ENCODE measurements at regions not wholly inside any gene's neighbourhood (a gene's known extent, or its start where the extent isn't known, plus 50 kb on each side); places are given as distances from the start of the nearest gene placed in this dataset.
A peak's percentile ranks its signal among the peaks of the same experiment; 100 is the strongest.
"Not testable (repeated sequence)": the region's sequence is repeated elsewhere in the genome, so short reads cannot be mapped to it uniquely, and the experiment has no call there.

- TF ChIP-seq CTCF (conservative IDR thresholded peaks at IDR 0.05): no peak
- no peak overlapping the region for H3K27ac Mint-ChIP-seq
- H3K4me3 Mint-ChIP-seq: no peak overlapping the region
- H3K4me1 Mint-ChIP-seq: no peaks in the 10 kb centered on the region
- WGBS, 2 experiments (ENCODE audit: insufficient coverage in 1 of 2, insufficient read length in 1 of 2): 75 to 92% methylated on average over 6 of the region's 6 CpGs
- no peak overlapping the region for H3K27ac ChIP-seq (ENCODE audit: low read depth, low read length)
- no peaks in the 10 kb centered on the region for H3K9me3 ChIP-seq (ENCODE audit: control insufficient read depth, low read length)
- no peaks in the 10 kb centered on the region for H3K36me3 ChIP-seq (ENCODE audit: control insufficient read depth, insufficient read depth, low read length)
- H3K9me3 Mint-ChIP-seq: peaks cover 13% of the 10 kb centered on the region
- H3K4me1 ChIP-seq (ENCODE audit: control insufficient read depth, insufficient read depth, low read length): no peaks in the 10 kb centered on the region
- H3K27me3 Mint-ChIP-seq (ENCODE audit: insufficient read depth): no peaks in the 10 kb centered on the region
- no peaks in the 10 kb centered on the region for H3K27me3 ChIP-seq (ENCODE audit: control insufficient read depth, insufficient read depth, low read length, poor library complexity, severe bottlenecking)
- no peak for DNase-seq
- H3K36me3 Mint-ChIP-seq (ENCODE audit: low read depth): no peaks in the 10 kb centered on the region
- no peak overlapping the region for H3K9ac ChIP-seq (ENCODE audit: extremely low read depth, low read length, poor library complexity, severe bottlenecking)
- no peak overlapping the region for H3K4me3 ChIP-seq (ENCODE audit: low read length)
Measured at GRCh38 chr10:23918090-23918723, 290.7 kb upstream of the KIAA1217 start.

GRCh38 chr10:23918839-23919238 lies 290.1 kb upstream of the KIAA1217 start:
- no peak overlapping the region for H3K9ac ChIP-seq (ENCODE audit: extremely low read depth, low read length, poor library complexity, severe bottlenecking)
- H3K9me3 ChIP-seq (ENCODE audit: control insufficient read depth, low read length): no peaks in the 10 kb centered on the region
- no peak for TF ChIP-seq CTCF (conservative IDR thresholded peaks at IDR 0.05)
- Mint-ChIP-seq H3K27me3 (ENCODE audit: insufficient read depth) (no peaks in the 10 kb centered on the region), H3K9me3 (peaks cover 13% of the 10 kb centered on the region), H3K4me1 (no peaks in the 10 kb centered on the region), H3K4me3 (no peak overlapping the region), H3K36me3 (ENCODE audit: low read depth) (no peaks in the 10 kb centered on the region), H3K27ac (no peak overlapping the region)
- H3K36me3 ChIP-seq (ENCODE audit: control insufficient read depth, insufficient read depth, low read length): no peaks in the 10 kb centered on the region
- H3K27me3 ChIP-seq (ENCODE audit: control insufficient read depth, insufficient read depth, low read length, poor library complexity, severe bottlenecking): no peaks in the 10 kb centered on the region
- peak; percentile 55 for DNase-seq
- H3K27ac ChIP-seq (ENCODE audit: low read depth, low read length): no peak overlapping the region
- H3K4me3 ChIP-seq (ENCODE audit: low read length): no peak overlapping the region
- H3K4me1 ChIP-seq (ENCODE audit: control insufficient read depth, insufficient read depth, low read length): no peaks in the 10 kb centered on the region

DNA sequence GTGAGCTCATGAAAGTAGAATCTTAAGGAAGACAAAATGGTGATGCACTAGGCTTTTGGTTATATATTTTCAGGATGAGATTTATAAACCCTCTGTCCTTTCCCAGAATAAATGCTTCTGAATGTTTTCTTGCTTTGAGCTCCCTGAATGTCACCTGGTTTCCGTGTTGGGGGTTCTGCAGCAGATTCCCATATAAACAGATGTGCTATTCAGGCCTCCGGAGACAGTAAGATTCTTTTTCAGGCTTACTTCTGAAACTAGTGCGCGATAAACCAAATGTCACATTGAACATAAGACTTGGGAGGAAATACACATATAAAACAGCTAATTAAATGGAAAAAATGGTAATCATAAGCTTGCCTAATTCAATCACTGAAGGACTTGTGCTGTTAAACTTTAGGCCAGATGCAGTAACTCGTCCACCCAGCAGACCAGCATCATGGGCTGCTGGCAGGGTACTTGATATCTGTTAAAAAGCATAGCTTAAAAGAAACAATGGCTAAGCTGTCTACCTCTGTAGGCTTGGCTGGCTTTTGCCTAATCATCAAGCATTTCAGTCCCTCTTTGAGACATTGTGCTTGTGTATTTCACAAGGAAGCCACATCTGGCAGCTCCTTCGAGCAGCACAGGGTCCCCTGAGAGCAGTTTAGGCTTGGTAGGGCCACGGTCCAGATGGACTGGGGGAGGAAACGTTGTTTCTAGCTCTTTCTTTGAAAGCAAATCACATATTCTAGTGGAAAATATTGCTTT lies 281.2 kb upstream of the KIAA1217 start:
- no peak for DNase-seq

GRCh38 chr10:23934023-23934422 lies 274.9 kb upstream of the KIAA1217 start:
- H3K4me1 Mint-ChIP-seq; H3K27me3 Mint-ChIP-seq (ENCODE audit: insufficient read depth); H3K27ac ChIP-seq (ENCODE audit: low read depth, low read length); H3K36me3 Mint-ChIP-seq (ENCODE audit: low read depth); H3K9me3 Mint-ChIP-seq; DNase-seq; H3K27ac Mint-ChIP-seq; H3K9ac ChIP-seq (ENCODE audit: extremely low read depth, low read length, poor library complexity, severe bottlenecking); H3K27me3 ChIP-seq (ENCODE audit: control insufficient read depth, insufficient read depth, low read length, poor library complexity, severe bottlenecking); H3K36me3 ChIP-seq (ENCODE audit: control insufficient read depth, insufficient read depth, low read length); H3K9me3 ChIP-seq (ENCODE audit: control insufficient read depth, low read length); H3K4me1 ChIP-seq (ENCODE audit: control insufficient read depth, insufficient read depth, low read length); H3K4me3 Mint-ChIP-seq; H3K4me3 ChIP-seq (ENCODE audit: low read length): not testable (repeated sequence)
- 74 to 80% methylated on average over 2 to 3 of the region's 3 CpGs for whole genome bisulfite sequencing, 2 experiments (ENCODE audit: insufficient coverage in 1 of 2, insufficient read length in 1 of 2)

More for the DNA sequence above, 281.2 kb upstream of the KIAA1217 start:
- Mint-ChIP-seq H3K36me3 (ENCODE audit: low read depth) (no peaks in the 10 kb centered on the region), H3K9me3 (no peaks in the 10 kb centered on the region), H3K27me3 (ENCODE audit: insufficient read depth) (no peaks in the 10 kb centered on the region), H3K27ac (no peak overlapping the region), H3K4me3 (no peak overlapping the region), H3K4me1 (no peaks in the 10 kb centered on the region)
- Histone ChIP-seq H3K27me3 (ENCODE audit: control insufficient read depth, insufficient read depth, low read length, poor library complexity, severe bottlenecking) (no peaks in the 10 kb centered on the region), H3K4me3 (ENCODE audit: low read length) (no peak overlapping the region), H3K9ac (ENCODE audit: extremely low read depth, low read length, poor library complexity, severe bottlenecking) (no peak overlapping the region), H3K36me3 (ENCODE audit: control insufficient read depth, insufficient read depth, low read length) (no peaks in the 10 kb centered on the region), H3K27ac (ENCODE audit: low read depth, low read length) (no peak overlapping the region), H3K9me3 (ENCODE audit: control insufficient read depth, low read length) (no peaks in the 10 kb centered on the region), H3K4me1 (ENCODE audit: control insufficient read depth, insufficient read depth, low read length) (no peaks in the 10 kb centered on the region)
- 77 to 85% methylated on average over 4 to 8 of the region's 8 CpGs for WGBS, 2 experiments (ENCODE audit: insufficient coverage in 1 of 2, insufficient read length in 1 of 2)
- TF ChIP-seq CTCF (conservative IDR thresholded peaks at IDR 0.05): no peak

Data from endodermal cell (in vitro differentiated cells).